Endothelial cell of umbilical vein (primary cell): ENCODE measurements at regions not wholly inside any gene's neighbourhood (a gene's known extent, or its start where the extent isn't known, plus 50 kb on each side); places are given as distances from the start of the nearest gene placed in this dataset.

ENCODE experiments used
- BruUV-seq: library from RNA; stranded (reverse); fragments of 400-500 nt; replicated peaks from 2 replicates; lab custom pipeline; 2021; lab: Mats Ljungman, UMichigan
- CTCF ChIA-PET: fragments of 300-600, 350-600 bp; sonication (Branson Sonifier 250); formaldehyde crosslinking; loops from one replicate; lab custom pipeline; 2021; ENCODE audit warnings: antibody characterized with exemption, inconsistent platforms; lab: Charles Lee
- POLR2A ChIA-PET: fragments of 300-600, 350-600 bp; sonication (Branson Sonifier 250); formaldehyde crosslinking; loops from one replicate; lab custom pipeline; 2021; ENCODE audit warnings: antibody characterized with exemption, inconsistent platforms; lab: Charles Lee
- DNase-seq: peaks from one replicate; pipeline ENCODE4 v3.0.0-alpha.2; 2011; ENCODE audit warnings: low read depth, low spot score
- FAIRE-seq: peaks from 2 replicates; lab custom pipeline; 2011; peaks lifted over from hg19 to GRCh38; lab: Jason Lieb, UNC
- H2AFZ ChIP-seq: 2 replicates; pipeline ENCODE4 v1.6.0; 2012; ENCODE audit warnings: low read depth, low read length, control low read depth, inconsistent platforms
- H3K27ac ChIP-seq: 2 replicates; pipeline ENCODE4 v1.5.1; 2011; ENCODE audit warnings: low read depth, mild to moderate bottlenecking, control low read depth, low read length, moderate library complexity; ENCODE audit not compliant: insufficient read depth
- H3K27me3 ChIP-seq, 2 experiments: 2 replicates each; pipeline versions ENCODE4 v1.6.0 to v1.6.1; 2011; ENCODE audit warnings: low read length in 2 of 2, mixed read lengths in 1 of 2; ENCODE audit not compliant: control insufficient read depth in 2 of 2, insufficient read depth in 2 of 2
- H3K36me3 ChIP-seq, 2 experiments: 2 replicates in 1 of 2; 3 replicates in 1 of 2; pipeline ENCODE4 v1.5.1; 2011; ENCODE audit warnings: low read length in 2 of 2, mild to moderate bottlenecking in 1 of 2, moderate library complexity in 1 of 2; ENCODE audit not compliant: control insufficient read depth in 2 of 2, insufficient read depth in 2 of 2; ENCODE audit errors: extremely low read depth in 1 of 2
- H3K4me1 ChIP-seq: 3 replicates; pipeline ENCODE4 v1.5.1; 2011; ENCODE audit warnings: mild to moderate bottlenecking, low read length; ENCODE audit not compliant: control insufficient read depth, insufficient read depth; ENCODE audit errors: extremely low read depth
- H3K4me2 ChIP-seq: 2 replicates; pipeline ENCODE4 v1.6.1; 2011; ENCODE audit warnings: low read length, control low read depth, mixed read lengths; ENCODE audit not compliant: insufficient read depth
- H3K4me3 ChIP-seq, 3 experiments: fragments of 200-600 bp in 1 of 3; sonication (generic), shearing (Covaris generic) in 1 of 3; replicated peaks in 1 of 3; 2 replicates each; pipeline ENCODE4 v1.5.1; 2011 to 2016; ENCODE audit warnings: control low read depth in 3 of 3, low read length in 3 of 3, mild to moderate bottlenecking in 2 of 3, inconsistent platforms in 1 of 3, low read depth in 1 of 3, moderate library complexity in 1 of 3; ENCODE audit not compliant: insufficient read depth in 1 of 3
- H3K79me2 ChIP-seq: 2 replicates; pipeline ENCODE4 v1.6.0; 2012; ENCODE audit warnings: low read length, inconsistent platforms; ENCODE audit not compliant: control insufficient read depth, insufficient read depth
- H3K9ac ChIP-seq: replicated peaks from 2 replicates; pipeline ENCODE3; 2011; ENCODE audit warnings: low read length, control low read depth; ENCODE audit not compliant: insufficient read depth; ENCODE audit errors: extremely low read depth
- H3K9me1 ChIP-seq: replicated peaks from 3 replicates; pipeline ENCODE4 v1.6.0; 2011; ENCODE audit warnings: mild to moderate bottlenecking, low read length; ENCODE audit not compliant: control insufficient read depth, insufficient read depth; ENCODE audit errors: extremely low read depth
- H3K9me3 ChIP-seq: replicated peaks from 2 replicates; pipeline ENCODE4 v1.5.1; 2012; ENCODE audit warnings: low read length, inconsistent platforms; ENCODE audit not compliant: control insufficient read depth, insufficient read depth
- H4K20me1 ChIP-seq: replicated peaks from 2 replicates; pipeline ENCODE3; 2011; ENCODE audit warnings: mild to moderate bottlenecking, low read length; ENCODE audit not compliant: control insufficient read depth, insufficient read depth; ENCODE audit errors: extremely low read depth
- CTCF ChIP-seq, 2 donors: IDR thresholded peaks; 1 replicate in 1 of 2; 2 replicates in 1 of 2; pipeline ENCODE4 v1.5.1; 2011; ENCODE audit warnings: low read length in 2 of 2, mild to moderate bottlenecking in 2 of 2, moderate library complexity in 2 of 2, control low read depth in 1 of 2, inconsistent platforms in 1 of 2, low read depth in 1 of 2; ENCODE audit not compliant: insufficient read depth in 1 of 2; ENCODE audit errors: extremely low read depth in 1 of 2
- EZH2 ChIP-seq: IDR thresholded peaks from 2 replicates; pipeline ENCODE4 v1.6.1; 2012; ENCODE audit warnings: borderline replicate concordance, low read depth, mild to moderate bottlenecking, moderate library complexity, low read length, inconsistent platforms; ENCODE audit not compliant: severe bottlenecking
- FOS ChIP-seq: IDR thresholded peaks from 2 replicates; pipeline ENCODE4 v1.6.1; 2011; ENCODE audit warnings: mild to moderate bottlenecking, low read length, moderate library complexity, borderline replicate concordance; ENCODE audit not compliant: insufficient read depth
- GATA2 ChIP-seq: IDR thresholded peaks from 2 replicates; pipeline ENCODE4 v1.7.0; 2011; ENCODE audit warnings: low read depth, mild to moderate bottlenecking, moderate library complexity, mixed read lengths, low read length; ENCODE audit not compliant: insufficient read length, insufficient read depth
- JUN ChIP-seq: IDR thresholded peaks from 2 replicates; pipeline ENCODE4 v1.6.1; 2011; ENCODE audit warnings: borderline replicate concordance, low read depth; ENCODE audit not compliant: insufficient read length, insufficient read depth
- MYC ChIP-seq: IDR thresholded peaks from one replicate; pipeline ENCODE4 v1.6.1; 2011; ENCODE audit warnings: mild to moderate bottlenecking, low read depth, low read length
- POLR2A ChIP-seq: IDR thresholded peaks from 2 replicates; pipeline ENCODE4 v1.6.1; 2012; ENCODE audit warnings: low read depth, mild to moderate bottlenecking, control low read depth, low read length
- POLR2AphosphoS5 ChIP-seq: IDR thresholded peaks from 2 replicates; pipeline ENCODE4 v1.6.1; 2012; ENCODE audit warnings: low read depth, mild to moderate bottlenecking, control low read depth, low read length, moderate library complexity; ENCODE audit not compliant: insufficient read depth
- dilution Hi-C: fragments of 300-500 bp; cut with MboI; formaldehyde crosslinking; loops from one replicate; pipeline ENCODE4 v1.15.0; 2019; ENCODE audit warnings: low sequenced_read_pairs; ENCODE audit not compliant: extremely low pct_ligation_motif_present
- intact Hi-C: fragments of 100-400 bp; cut with micrococcal nuclease; formaldehyde crosslinking; loops from one replicate; pipeline ENCODE4 v1.10.0; 2022
- TF ChIP-seq, protein P1 (sequence below): IDR thresholded peaks from 2 replicates; pipeline ENCODE4 v1.6.1; 2011; ENCODE audit not compliant: insufficient read depth, insufficient read length

DNA sequence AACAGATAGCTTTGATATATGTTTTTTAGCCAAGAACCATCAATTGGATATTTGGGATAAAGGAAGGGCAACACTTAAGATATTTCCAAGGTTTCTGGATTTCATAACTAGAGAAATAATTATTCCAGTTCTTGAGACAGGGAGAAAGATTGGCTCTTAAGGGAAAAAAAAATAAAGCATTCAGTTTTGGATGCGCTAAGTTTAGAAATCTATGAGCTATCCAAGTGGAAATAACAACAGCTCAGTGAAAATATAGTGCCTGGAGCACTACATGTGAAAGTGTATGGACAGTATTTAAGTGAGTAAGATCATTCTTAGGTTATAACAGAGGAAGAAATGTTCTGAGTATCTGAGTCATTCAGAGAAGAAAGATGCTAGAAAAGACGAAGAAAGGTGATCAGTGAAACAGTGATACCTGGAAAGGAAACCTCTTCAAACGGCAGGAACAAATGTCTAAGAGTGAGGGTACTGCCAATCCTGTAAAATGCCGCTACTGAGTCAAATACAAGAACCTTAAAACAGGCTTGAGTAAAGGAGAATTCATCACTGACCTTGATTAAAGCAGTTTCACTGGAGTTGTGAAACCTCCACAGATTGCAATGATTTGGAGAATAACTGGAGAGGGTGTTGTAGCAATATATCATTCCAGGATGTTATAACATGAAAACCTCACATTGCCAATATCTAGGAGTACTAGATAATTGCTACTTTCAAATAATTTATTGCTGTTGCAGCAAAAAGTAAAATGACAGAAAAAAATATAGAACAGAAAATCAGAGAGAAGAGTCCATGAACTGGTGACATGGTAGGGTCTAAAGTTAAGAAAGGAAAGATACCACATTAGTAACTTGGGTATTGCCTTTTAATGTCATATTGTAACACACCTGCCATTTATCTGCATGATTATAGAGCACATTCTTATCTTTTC lies 482.1 kb upstream of the RGS18 start:
- dilution Hi-C loops (no loop called here), intact Hi-C loops (no loop called here)
- no peaks in the 10 kb centered on the region for H3K4me1 ChIP-seq
- no peak overlapping the region for H3K9ac ChIP-seq
- H3K27me3 ChIP-seq = no peaks in the 10 kb centered on the region
- no peak for TF ChIP-seq POLR2A
- no peak for TF ChIP-seq CTCF (IDR thresholded peaks at IDR 0.05; ENCODE audit: extremely low read depth in 1 of 2, insufficient read depth in 1 of 2, low read depth in 1 of 2, low read length in 2 of 2)
- no peak for TF ChIP-seq FOS
- no peak for TF ChIP-seq MYC
- no peak for TF ChIP-seq POLR2AphosphoS5
- TF ChIP-seq, protein P1, sequence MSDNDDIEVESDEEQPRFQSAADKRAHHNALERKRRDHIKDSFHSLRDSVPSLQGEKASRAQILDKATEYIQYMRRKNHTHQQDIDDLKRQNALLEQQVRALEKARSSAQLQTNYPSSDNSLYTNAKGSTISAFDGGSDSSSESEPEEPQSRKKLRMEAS = no peak
- TF ChIP-seq GATA2 = no peak
- no peak for TF ChIP-seq JUN
- TF ChIP-seq EZH2 = no peak
- H3K36me3 ChIP-seq = no peaks in the 10 kb centered on the region
- H2AFZ ChIP-seq = no peak overlapping the region
- H3K27ac ChIP-seq = no peak overlapping the region
- POLR2A ChIA-PET = no interaction called here
- BruUV-seq = no TSS peak
- H3K4me3 ChIP-seq = no peak overlapping the region
- H3K9me3 ChIP-seq = no peaks in the 10 kb centered on the region
- no peak overlapping the region for H3K4me2 ChIP-seq
- DNase-seq (no peak), FAIRE-seq (no peak)
- H3K79me2 ChIP-seq = no peaks in the 10 kb centered on the region
- CTCF ChIA-PET = no interaction called here
- H4K20me1 ChIP-seq = no peaks in the 10 kb centered on the region
- no peaks in the 10 kb centered on the region for H3K9me1 ChIP-seq
